Stomach (tissue), 8 donors: ENCODE measurements at regions not wholly inside any gene's neighbourhood (a gene's known extent, or its start where the extent isn't known, plus 50 kb on each side); places are given as distances from the start of the nearest gene placed in this dataset.
"Not testable (repeated sequence)": the region's sequence is repeated elsewhere in the genome, so short reads cannot be mapped to it uniquely, and the experiment has no call there.

Source experiments
- DNase-seq, 2 donors: peaks; one replicate each; pipeline versions ENCODE4 v3.0.0 to v3.0.0-alpha.2; 2013 to 2019
- H3K27ac ChIP-seq, 5 donors: fragments of 200-600 bp in 4 of 5; sonication (generic) in 4 of 5; one replicate each; pipeline ENCODE4 v1.5.1; 2013 to 2019; ENCODE audit warnings: mild to moderate bottlenecking in 1 of 5, moderate library complexity in 1 of 5
- H3K27me3 ChIP-seq, 3 donors: fragments of 200-600 bp; sonication (generic); one replicate each; pipeline ENCODE4 v1.5.1; 2017 to 2019; ENCODE audit warnings: mixed run types in 1 of 3
- H3K36me3 ChIP-seq, 4 donors: fragments of 200-600 bp; sonication (generic); 1 replicate in 3 of 4; 2 replicates in 1 of 4; pipeline ENCODE4 v1.5.1; 2016 to 2019
- H3K4me1 ChIP-seq, 4 donors: fragments of 200-600 bp; sonication (generic); one replicate each; pipeline ENCODE4 v1.5.1; 2016 to 2019
- H3K4me3 ChIP-seq, 4 donors: fragments of 200-600 bp; sonication (generic) in 3 of 4; one replicate each; pipeline ENCODE4 v1.5.1; 2016 to 2019; ENCODE audit warnings: mild to moderate bottlenecking in 1 of 4
- H3K9me3 ChIP-seq, 4 donors: fragments of 200-600 bp; sonication (generic); one replicate each; pipeline ENCODE4 v1.5.1; 2016 to 2019
- CTCF ChIP-seq, 7 experiments: fragments of 450-650 bp in 4 of 7; fragments of 200-600 bp in 3 of 7; sonication (generic) in 3 of 7; IDR thresholded peaks; one replicate each; pipeline ENCODE4 v1.5.1; 2016 to 2019; ENCODE audit warnings: antibody characterized with exemption in 7 of 7, control low read depth in 2 of 7, mild to moderate bottlenecking in 1 of 7
- EP300 ChIP-seq: sonication (generic); formaldehyde crosslinking; IDR thresholded peaks from one replicate; pipeline ENCODE4 v1.6.1; 2017; ENCODE audit warnings: antibody characterized with exemption
- POLR2A ChIP-seq, 4 donors: fragments of 450-650 bp; IDR thresholded peaks; one replicate each; pipeline ENCODE4 v1.6.1; 2016; ENCODE audit warnings: antibody characterized with exemption in 4 of 4, control low read depth in 2 of 4, mild to moderate bottlenecking in 1 of 4, moderate library complexity in 1 of 4
- POLR2AphosphoS5 ChIP-seq, 3 donors: sonication (generic); formaldehyde crosslinking; IDR thresholded peaks; one replicate each; pipeline ENCODE4 v1.6.1; 2016; ENCODE audit warnings: antibody characterized with exemption in 3 of 3
- WGBS, 5 donors: extraction: QIAGEN DNeasy Blood & Tissue Kit in 3 of 5; methylation state at CpG; one replicate each; pipeline versions ENCODE4 v1.1.5 to v1.1.7; 2013 to 2018; 5-methylcytosine and 5-hydroxymethylcytosine counted together
- intact Hi-C: fragments of 100-400 bp; cut with DNase I; formaldehyde crosslinking; loops from one replicate; pipeline ENCODE4 v1.15.1; 2023; ENCODE audit warnings: low total_unique reads
- donor health status: healthy with polysubstance abuse.
- donor health status: Bipolar disorder and iron deficiency.
- donor health status: healthy.

GRCh38 chr7:138188290-138188858 is 112.1 kb downstream of the AKR1D1 start:
- Histone ChIP-seq H3K4me1 (no peaks in the 10 kb centered on the region), H3K9me3 (peaks cover 0 to 28% (median 16%) of the 10 kb centered on the region in 4 donors), H3K27me3 (no peaks in the 10 kb centered on the region), H3K36me3 (no peaks in the 10 kb centered on the region), H3K4me3 (no peak overlapping the region), H3K27ac (no peak overlapping the region)
- no peak for TF ChIP-seq POLR2A (IDR thresholded peaks at IDR 0.05)
- TF ChIP-seq EP300: no peak
- TF ChIP-seq CTCF (IDR thresholded peaks at IDR 0.05): no peak
- no peak for TF ChIP-seq POLR2AphosphoS5 (IDR thresholded peaks at IDR 0.05)
- DNase-seq: no peak
- WGBS, 5 donors: 72 to 87% (median 83%) methylated on average over 8 of the region's 8 CpGs
- intact Hi-C loops: no loop called here

- DNase-seq: peak in 1 of 2 donors; percentile 8
- H3K9me3 ChIP-seq: peaks cover 0 to under 1% (median 0%) of the 10 kb centered on the region in 4 donors
- TF ChIP-seq POLR2A (IDR thresholded peaks at IDR 0.05) (no peak), CTCF (IDR thresholded peaks at IDR 0.05) (no peak), EP300 (no peak), POLR2AphosphoS5 (IDR thresholded peaks at IDR 0.05) (no peak)
- peaks cover 12 to 33% (median 23%) of the 10 kb centered on the region in 4 donors for H3K4me1 ChIP-seq
- no peak overlapping the region for H3K4me3 ChIP-seq
- WGBS, 5 donors: 47 to 72% (median 57%) methylated on average over 7 to 8 of the region's 8 CpGs
- intact Hi-C loops: no loop called here
- H3K27me3 ChIP-seq: no peaks in the 10 kb centered on the region
- no peak overlapping the region for H3K27ac ChIP-seq
- no peaks in the 10 kb centered on the region for H3K36me3 ChIP-seq
These were observed 118.3 kb downstream of the AKR1D1 start for GRCh38 chr7:138194567-138194966.

GRCh38 chr7:138195151-138195571 is 118.9 kb downstream of the AKR1D1 start:
- DNase-seq: peak; percentile 23 to 43
- Histone ChIP-seq H3K4me3 (no peak overlapping the region), H3K27ac (peak overlapping the region in 1 of 5 donors; percentile 14), H3K36me3 (no peaks in the 10 kb centered on the region), H3K4me1 (peaks cover 12 to 33% (median 23%) of the 10 kb centered on the region in 4 donors), H3K9me3 (no peaks in the 10 kb centered on the region), H3K27me3 (no peaks in the 10 kb centered on the region)
- intact Hi-C loops: no loop called here
- 17 to 38% (median 31%) methylated on average over 2 of the region's 2 CpGs for WGBS, 5 donors
- peak in 1 of 3 donors; percentile 34 for TF ChIP-seq POLR2AphosphoS5 (IDR thresholded peaks at IDR 0.05)
- no peak for TF ChIP-seq EP300

GRCh38 chr7:138196503-138196946 is 120.3 kb downstream of the AKR1D1 start:
- H3K27me3 ChIP-seq, H3K9me3 ChIP-seq, H3K4me3 ChIP-seq, H3K36me3 ChIP-seq, intact Hi-C loops: not testable (repeated sequence)
- WGBS, 5 donors: 17 to 28% (median 20%) methylated on average over 3 of the region's 3 CpGs
- peak overlapping the region in 1 of 5 donors; percentile 3 for H3K27ac ChIP-seq
- peak in 1 of 2 donors; percentile 46 for DNase-seq
- peaks cover 12 to 33% (median 23%) of the 10 kb centered on the region in 4 donors for H3K4me1 ChIP-seq
- peak in 2 of 3 donors; percentile 38 to 42 for TF ChIP-seq POLR2AphosphoS5 (IDR thresholded peaks at IDR 0.05)

- 65 to 80% (median 71%) methylated on average over 2 of the region's 2 CpGs for WGBS, 5 donors
These were observed 121.0 kb downstream of the AKR1D1 start for GRCh38 chr7:138196971-138197896.

More at GRCh38 chr7:138196971-138197896, 121.0 kb downstream of the AKR1D1 start:
- DNase-seq: peak in 1 of 2 donors; percentile 4
- peak overlapping the region in 1 of 5 donors; percentile 3 for H3K27ac ChIP-seq
- H3K9me3 ChIP-seq: no peaks in the 10 kb centered on the region
- intact Hi-C loops: no loop called here
- H3K4me3 ChIP-seq: no peak overlapping the region
- no peaks in the 10 kb centered on the region for H3K36me3 ChIP-seq
- H3K27me3 ChIP-seq: no peaks in the 10 kb centered on the region
- TF ChIP-seq CTCF (IDR thresholded peaks at IDR 0.05): no peak
- no peak for TF ChIP-seq POLR2AphosphoS5 (IDR thresholded peaks at IDR 0.05)
- TF ChIP-seq POLR2A (IDR thresholded peaks at IDR 0.05): no peak
- TF ChIP-seq EP300: no peak
- H3K4me1 ChIP-seq: peaks cover 12 to 33% (median 23%) of the 10 kb centered on the region in 4 donors
